GDM1 (cell line): ENCODE measurements at regions not wholly inside any gene's neighbourhood (a gene's known extent, or its start where the extent isn't known, plus 50 kb on each side); places are given as distances from the start of the nearest gene placed in this dataset.

ENCODE experiments used
- DNase-seq: peaks from one replicate; lab custom pipeline; 2025; lab: John Stamatoyannopoulos, UW

- DNase-seq = no peak
Observed at GRCh38 chr4:1542516-1543320, 136.5 kb upstream of the NKX1-1 start.

DNA sequence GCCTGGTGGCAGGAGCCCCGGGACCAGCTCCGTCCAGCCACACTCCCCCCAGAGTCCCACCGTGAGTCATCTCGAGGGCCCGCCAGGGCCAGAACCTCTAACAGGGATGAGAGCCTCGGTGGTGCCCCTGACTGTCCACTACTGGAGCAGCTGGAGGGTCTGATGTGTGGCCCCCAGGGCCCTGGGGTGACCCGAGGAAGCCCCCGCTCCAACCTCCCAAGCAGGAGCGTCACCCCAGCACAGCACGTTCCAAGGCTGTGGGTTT lies 135.9 kb upstream of the NKX1-1 start:
- no peak for DNase-seq

GRCh38 chr4:1541449-1542225 lies 135.4 kb upstream of the NKX1-1 start:
- DNase-seq = no peak

GRCh38 chr4:1540601-1541375 lies 134.5 kb upstream of the NKX1-1 start:
- DNase-seq = no peak

DNA sequence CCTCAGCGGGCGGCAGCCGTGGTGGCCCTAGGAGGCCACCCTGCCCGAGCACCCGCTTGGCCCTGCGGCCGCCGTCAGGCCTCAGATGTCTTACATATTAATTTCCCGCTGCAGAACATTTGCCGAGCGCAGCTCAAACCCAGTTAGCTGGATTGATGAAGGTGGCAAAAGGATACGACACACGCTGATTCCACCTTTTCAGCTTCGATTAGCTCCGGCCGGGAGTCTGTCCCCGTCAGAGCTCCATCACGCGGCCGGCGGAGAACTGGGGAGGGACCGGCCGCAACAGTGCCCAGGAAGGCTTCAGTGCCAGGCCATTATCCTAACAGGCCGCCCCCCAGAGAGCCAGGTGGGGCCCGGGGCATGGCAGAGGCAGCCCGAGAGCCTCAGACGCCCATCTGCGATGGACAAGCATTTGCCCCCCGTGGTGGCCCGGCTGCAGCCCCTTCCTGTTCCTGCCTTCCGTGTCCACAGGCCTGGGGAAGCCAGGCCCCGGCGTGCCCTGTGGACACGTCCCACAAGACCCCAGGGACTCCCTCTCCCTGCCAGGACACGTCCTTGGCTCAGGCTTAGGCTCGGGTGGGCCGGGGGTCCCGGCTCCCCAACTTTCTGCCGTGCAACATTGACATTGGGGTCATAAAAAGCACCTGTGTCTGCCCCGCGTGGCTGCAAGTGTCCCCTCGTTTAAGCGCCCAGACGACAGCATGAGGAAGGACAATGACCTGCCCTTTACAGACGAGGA lies 133.8 kb upstream of the NKX1-1 start:
- no peak for DNase-seq

GRCh38 chr4:1538941-1539772 lies 132.9 kb upstream of the NKX1-1 start:
- no peak for DNase-seq

DNA sequence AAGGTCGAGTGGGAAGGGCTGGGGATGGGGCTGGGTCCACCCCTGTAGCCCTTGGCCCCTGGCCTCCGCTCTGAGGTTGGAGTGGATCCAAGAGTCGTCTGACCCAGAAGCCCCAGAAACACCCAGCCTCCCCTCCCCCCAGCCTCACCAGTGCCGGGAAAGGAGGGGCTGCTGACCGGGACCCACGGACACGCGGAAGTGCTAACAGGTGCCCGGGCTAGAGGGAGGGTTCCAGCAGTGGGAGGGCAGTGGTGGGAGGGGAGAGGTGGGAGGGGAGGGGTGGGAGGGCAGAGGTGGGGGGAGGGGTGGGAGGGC lies 131.8 kb upstream of the NKX1-1 start:
- no peak for DNase-seq

DNA sequence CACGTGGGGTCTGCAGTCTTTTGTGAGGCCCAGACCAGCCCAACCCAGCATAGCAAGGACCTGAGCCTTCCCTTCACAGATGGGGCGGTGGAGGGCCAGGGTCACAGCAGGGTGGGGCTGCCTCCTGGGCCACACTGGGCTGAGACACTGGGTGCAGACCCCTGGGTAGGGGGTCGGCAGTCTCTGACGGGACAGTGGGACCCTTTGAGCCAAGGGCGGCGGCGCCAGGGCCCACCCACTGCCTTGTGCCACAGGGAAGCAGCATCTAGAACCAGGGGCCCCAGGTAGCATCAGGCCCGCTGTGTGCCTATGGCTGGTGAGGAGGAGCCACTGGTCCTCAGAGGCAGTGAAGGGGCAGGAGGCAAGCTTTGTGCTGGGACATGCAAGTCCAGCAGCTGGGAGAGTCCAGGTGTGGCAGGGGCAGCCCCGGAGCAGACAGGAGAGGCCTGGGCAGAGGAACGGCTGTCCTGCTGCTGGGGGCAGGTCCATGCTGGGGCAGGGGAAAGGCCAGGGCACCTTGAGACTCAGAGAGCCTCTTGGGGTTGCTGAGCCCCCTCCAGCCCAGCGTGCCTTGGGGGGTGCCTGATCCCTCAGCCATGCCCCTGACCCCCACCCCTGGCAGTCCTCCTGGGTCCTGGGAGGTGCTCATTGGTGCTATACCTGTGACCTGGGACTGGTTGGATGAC lies 131.3 kb upstream of the NKX1-1 start:
- no peak for DNase-seq

DNA sequence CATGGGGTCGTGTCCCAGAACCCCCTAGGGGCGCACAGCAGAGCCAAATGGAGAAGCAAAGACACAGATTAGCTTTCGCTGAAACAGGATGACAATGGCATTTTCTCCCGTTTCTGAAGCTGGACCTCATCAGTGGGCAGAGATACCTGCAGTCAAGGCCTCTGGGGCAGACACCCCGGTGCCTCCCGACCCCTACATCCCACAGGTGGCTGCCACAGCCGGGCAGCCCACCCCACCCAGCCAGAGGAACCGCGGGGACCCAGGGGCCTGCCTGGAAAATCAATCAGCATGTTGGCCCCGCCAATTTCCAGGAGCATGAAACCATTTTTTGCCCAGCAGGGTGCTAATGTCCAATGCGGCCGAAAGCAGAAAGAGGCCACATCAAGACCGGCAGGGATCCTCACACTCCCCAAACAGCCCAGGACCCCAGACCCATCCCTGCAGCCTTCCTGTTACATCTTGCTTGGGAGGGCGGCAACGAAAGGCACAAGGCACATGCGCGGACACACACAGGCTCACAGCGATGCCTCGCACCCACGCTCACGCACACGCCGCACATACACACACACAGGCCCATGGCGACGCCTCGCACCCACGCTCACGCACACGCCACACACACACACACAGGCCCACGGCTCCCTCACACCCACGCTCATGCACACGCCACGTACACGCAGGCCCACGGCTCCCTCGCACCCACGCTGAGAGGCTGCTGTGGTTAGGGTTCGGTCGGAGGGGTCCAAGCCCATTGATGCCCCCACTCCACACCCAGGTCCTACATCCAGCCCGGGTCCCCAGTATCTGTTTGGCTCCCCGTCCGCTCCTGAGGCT lies 130.6 kb upstream of the NKX1-1 start:
- DNase-seq = no peak

- DNase-seq = no peak
Observed at GRCh38 chr4:1535926-1536578, 129.8 kb upstream of the NKX1-1 start.

GRCh38 chr4:1534876-1535526 lies 128.8 kb upstream of the NKX1-1 start:
- no peak for DNase-seq

- no peak for DNase-seq
Observed at GRCh38 chr4:1534095-1534872, 128.0 kb upstream of the NKX1-1 start.

- no peak for DNase-seq
Observed at GRCh38 chr4:1533501-1534064, 127.3 kb upstream of the NKX1-1 start.

DNA sequence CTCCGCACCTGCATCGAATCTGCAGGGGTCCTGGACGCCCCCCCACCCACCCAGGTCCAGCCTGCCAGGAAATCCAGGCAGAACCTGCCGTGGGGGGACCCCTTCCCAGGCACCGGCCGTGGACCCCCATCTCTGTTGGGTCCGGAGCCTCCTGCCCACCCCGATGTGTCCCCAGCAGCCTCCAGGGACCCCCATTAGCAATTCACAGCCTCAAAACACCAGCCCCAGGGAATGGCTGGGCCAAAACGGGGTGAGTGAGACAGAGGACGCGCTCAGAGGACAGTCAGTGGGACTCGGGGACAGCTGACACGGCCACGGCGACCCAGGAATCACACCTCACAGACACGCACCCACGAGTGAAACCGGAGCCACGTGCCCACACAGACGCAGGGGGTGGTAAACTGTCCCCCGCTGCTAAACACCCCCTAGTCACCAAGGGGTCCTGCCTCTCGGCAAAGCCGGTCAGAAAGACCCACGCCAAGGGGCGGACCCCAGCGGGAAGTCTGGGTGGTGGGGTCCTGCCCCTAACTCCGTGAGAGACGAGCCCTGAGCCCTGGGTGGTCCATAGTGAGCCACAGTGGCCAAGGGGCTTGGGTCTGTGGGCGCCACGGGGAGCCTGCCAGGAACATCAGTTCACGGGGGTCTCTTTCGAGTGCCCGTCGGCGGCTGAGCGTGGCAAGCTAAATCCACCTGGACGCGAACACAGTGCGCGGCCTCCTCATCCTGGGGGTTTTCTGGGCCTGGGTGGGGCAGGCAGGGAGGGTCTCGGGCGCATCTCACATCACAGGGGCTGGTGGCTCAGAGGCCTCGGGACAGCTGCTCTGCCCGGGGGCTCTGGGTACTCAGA lies 126.5 kb upstream of the NKX1-1 start:
- no peak for DNase-seq

- DNase-seq = no peak
Observed at GRCh38 chr4:1531683-1532548, 125.7 kb upstream of the NKX1-1 start.

DNA sequence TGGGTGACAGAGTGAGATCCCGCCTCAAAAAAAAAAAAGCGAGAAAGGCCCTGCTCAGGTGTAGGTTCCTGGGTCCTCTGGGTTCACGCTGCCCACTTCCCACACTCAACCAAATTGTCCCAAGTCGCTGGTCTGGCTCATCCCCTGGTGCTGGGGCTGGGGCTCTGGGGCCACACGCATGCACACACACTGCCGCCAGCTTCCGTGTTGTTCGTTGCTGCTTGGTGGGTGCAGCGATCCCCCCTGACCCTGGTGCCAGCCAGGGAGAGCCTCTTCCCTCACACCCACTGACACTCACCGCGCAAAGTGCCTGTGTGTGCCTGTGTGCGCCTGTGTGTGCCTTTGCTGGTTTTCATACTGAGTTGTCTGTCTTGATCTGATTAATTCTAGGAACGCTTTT lies 124.1 kb upstream of the NKX1-1 start:
- DNase-seq = no peak
